SK-N-MC (cell line): ENCODE measurements at regions not wholly inside any gene's neighbourhood (a gene's known extent, or its start where the extent isn't known, plus 50 kb on each side); places are given as distances from the start of the nearest gene placed in this dataset.
"Not testable (repeated sequence)": the region's sequence is repeated elsewhere in the genome, so short reads cannot be mapped to it uniquely, and the experiment has no call there.

Experiments used
- EZH2 ChIP-seq: fragments of 200-600 bp; sonication (generic); IDR thresholded peaks from one replicate; pipeline ENCODE4 v1.6.1; 2017; ENCODE audit warnings: antibody characterized with exemption
- POLR2AphosphoS5 ChIP-seq: IDR thresholded peaks from 2 replicates; pipeline ENCODE4 v1.6.1; 2012; ENCODE audit warnings: mild to moderate bottlenecking, low read depth, low read length, borderline replicate concordance

DNA sequence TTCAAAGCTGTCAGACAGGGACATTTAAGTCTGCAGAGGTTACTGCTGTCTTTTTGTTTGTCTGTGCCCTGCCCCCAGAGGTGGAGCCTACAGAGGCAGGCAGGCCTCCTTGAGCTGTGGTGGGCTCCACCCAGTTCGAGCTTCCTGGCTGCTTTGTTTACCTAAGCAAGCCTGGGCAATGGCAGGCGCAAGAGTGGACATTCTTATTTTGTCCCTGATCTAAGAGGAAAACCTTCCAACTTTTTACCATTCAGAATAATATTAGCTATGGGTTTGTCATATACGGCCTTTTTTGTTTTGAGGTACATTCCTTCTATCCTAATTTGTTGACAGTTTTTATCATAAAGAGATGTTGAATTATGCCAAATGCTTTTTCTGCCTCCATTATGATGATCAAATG, 129.3 kb downstream of the ZMAT3 start:
- not testable (repeated sequence) for TF ChIP-seq EZH2, POLR2AphosphoS5
